GM18499 (cell line): ENCODE measurements at regions not wholly inside any gene's neighbourhood (a gene's known extent, or its start where the extent isn't known, plus 50 kb on each side); places are given as distances from the start of the nearest gene placed in this dataset.

Experiments
- ATAC-seq: cut with Tn5 transposase; IDR thresholded peaks from one replicate; pipeline ENCODE4 v1.9.1; 2021; ENCODE audit warnings: moderate number of reproducible peaks; ENCODE audit not compliant: insufficient read depth, unreplicated experiment

DNA sequence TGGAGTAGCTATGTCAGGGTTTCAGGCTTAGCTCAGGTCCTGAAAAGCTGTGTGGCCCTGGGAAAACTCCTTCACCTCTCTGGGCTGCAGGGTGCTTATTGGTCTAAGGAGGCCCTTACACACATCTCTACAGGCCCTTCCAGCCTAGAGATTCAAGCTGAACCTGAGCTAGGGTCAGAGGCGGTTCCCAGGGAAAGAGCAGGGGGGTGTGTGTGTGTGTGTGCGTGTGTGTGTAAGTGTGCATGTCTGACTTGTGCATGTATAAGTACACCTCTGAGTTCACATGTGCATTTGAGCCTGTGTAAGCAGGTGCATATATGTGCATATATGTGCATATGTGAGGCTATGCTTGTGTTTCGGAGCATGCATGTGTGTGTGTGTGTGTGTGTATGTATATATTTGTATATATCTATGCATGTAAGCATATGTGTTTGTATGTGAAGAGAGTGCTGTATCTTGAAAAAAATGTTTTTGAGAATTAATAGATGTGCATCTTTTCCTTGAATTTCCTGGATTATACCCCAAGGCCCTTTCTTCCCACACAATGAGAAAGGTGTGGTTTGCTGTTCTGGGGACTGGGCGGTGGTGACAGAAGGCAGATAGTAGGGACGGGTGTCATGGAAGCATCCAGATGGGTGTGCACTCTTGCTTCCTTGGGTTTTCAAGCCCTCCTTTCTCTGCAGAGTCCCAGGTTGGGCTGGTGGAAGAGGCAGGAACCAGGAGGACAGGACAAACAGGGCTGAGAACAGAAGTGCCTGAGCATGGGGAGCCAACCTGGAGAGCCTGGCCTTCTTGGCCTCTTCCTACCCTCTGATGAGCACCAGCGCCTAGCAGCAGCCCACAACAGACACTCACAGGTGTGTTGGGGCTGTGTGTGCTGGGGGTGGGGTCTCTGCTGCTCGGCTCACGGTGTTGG lies 150.3 kb upstream of the TSHZ3 start:
- no peak for ATAC-seq

DNA sequence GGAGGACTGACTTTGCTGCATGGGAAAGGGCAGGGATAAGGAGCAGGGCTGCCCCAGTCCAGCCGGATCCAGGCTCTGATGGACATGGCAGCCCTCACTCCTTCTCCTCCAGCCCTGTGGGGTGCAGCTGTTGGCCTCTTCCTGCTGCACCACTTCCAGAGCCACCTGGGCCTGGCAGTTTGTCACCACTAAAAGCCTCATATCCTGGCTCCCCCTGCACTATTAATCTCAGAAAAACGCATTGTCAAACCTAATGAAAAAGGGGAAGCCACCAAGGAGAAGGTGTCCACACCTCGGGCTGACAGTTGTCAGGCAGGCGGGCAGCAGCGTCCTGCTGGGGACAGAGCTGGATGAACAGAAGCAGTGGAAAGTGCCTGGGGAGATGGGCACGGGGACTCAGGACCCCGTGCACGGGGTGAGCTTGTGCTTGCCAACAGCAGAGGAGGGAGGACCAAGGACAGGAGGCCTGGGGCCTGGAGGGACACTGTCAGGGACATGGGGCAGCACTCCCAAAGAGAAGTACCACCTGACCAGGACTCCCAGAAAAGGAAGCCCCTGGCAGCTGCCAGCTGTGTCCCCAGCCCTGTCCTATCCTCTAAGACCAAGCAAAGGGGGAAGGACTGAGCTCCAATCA lies 151.1 kb upstream of the TSHZ3 start:
- no peak for ATAC-seq

DNA sequence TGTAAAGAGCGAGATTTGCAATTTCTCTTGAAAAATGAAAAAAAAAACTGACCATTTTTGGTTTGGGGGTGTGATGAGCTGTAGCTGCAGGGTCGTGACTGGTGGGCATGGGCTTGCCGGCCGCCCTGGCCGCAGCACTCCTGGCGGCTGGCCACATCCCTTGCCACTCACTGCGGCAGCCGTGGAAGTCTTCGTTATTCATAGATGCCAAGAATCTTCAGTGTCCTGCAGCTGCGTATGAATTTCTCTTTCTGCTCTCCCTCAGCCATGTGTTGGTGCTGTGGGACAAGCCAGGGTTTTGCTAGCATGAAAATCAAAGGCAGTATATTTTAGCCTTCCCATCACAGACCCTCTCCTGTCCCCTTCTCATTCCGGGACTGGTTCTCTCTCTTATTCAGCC lies 151.7 kb upstream of the TSHZ3 start:
- no peak for ATAC-seq

DNA sequence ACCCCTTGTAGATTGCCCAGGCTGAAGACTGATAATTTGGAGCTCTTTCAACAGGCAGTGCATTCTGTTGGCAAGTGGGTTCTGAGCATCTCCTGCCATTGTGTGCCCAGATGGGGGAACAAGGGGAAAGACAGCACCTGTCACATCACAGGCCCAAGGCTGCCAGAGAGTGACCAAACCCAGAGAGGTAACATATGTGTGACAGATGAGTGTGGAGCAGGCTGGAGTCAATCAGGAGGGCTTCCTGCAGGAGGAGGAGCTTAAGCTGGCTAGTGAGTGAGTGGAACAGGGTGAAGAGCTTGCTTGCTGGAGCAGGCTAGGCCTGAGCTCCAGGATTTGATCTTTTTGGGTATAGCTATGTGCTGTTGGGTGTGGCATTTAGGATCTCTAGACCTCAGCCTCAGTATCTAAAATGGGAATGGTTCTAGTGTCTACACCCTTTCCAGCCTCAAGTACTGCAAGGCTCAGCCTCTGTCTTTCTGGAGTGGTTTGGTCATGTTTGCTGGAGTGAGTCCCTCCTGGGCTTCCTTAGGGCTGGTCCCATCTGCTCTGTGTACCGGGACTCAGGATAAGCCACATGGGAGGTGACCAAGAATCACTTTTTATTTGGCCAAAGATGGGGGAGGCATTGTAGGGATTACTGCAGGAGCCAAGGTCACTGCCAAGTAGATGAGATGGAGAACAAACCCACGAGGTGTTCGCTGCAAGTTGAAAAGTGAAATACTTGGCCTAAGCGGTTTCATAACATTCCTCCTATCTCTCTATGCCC lies 152.4 kb upstream of the TSHZ3 start:
- ATAC-seq, result no peak

DNA sequence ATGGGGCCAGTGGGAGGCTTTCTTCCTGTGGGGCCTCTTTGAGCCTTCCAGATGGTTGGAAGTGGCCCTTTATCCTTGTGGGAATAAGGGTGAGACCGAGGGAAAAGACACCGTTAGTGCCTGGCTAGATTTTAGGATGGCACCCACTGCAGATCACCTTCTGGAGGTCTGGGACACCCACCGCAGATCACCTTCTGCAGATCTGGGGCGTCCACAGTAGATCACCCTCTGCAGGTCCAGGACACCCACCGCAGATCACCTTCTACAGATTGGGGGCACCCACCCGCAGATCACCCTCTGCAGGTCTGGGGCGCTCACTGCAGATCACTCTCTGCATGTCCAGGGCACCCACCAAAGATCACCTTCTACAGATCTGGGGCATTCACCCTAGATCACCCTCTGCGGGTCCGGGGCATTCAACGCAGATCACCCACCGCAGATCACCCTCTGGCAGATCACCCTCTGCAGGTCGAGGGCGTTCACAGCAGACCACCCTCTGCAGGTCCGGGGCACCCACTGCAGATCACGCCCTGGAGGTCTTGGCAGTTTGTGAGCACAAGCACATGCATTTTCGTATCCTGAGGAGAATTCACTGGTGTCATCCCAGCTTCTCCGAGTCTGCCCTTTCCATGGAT lies 153.4 kb upstream of the TSHZ3 start:
- no peak for ATAC-seq

DNA sequence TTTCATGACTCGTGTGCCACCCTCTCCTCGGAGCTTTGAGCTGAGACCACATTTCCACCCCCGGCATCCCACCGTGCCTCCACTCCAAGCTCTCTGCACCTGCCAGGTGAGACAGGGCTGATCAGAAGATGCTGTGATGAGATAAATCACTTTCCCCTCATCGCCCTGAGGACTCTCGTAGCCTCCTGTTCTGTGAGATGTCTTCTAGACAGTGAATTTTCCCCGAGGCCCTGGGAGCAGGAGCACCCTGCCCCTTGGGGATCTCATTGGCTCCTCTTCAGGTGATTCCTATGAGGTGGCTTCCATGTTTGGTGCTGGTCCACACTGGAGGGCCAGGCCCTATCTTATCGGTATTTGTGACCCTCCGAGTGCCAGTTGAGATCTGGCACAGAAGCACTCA lies 154.0 kb upstream of the TSHZ3 start:
- no peak for ATAC-seq

DNA sequence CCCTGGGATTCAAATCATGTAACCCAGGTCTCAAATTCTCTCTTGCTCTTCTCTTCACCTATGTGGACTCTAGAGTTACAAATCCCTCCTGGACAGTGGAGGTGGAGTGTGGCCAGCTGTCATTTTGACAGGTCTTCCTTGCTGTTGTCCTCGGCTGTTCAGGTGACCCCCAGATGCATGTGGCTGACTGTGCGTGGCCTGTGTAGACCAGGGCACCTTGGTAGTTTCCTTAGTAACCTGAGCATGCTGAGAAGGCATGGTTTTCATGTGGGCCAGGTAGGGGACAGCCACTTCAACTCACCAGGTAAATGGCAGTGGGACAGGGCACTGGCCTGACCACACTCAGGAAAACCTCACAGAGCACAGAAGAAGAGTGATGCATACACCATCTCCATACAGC lies 155.0 kb upstream of the TSHZ3 start:
- no peak for ATAC-seq

DNA sequence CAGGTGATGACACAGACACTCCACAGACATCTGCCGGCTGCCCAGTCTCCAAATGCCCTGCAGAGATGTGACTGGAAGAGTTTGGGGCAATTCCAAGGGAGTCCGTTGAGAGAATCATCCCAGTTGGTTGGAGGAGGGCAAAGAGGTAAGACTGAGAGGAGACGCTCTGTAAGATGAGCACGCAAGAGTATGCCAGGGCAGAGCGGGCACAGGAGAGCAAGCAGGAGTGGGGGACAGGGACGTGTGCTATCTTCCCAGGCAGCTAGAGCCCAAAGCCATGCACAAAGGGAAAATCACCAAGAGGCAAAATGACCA lies 156.3 kb upstream of the TSHZ3 start:
- ATAC-seq, result no peak

DNA sequence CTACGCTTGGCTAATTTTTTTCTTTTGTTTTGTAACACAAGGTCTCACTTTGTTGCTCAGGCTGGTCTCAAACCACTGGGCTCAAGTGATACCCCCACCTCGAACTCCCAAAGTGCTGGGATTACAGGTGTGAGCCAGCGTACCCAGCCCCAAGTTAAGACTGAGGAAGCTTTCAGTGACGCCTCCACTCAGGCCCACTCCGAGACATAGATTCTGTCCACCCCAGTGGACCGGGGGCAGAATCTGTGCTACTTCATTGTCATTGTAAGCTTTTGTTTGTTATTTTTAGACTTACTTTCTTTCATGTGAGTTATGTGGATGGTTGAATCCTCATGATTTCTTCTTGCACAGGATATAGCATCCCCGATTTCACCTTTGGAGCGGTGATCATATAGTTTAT lies 156.9 kb upstream of the TSHZ3 start:
- no peak for ATAC-seq

DNA sequence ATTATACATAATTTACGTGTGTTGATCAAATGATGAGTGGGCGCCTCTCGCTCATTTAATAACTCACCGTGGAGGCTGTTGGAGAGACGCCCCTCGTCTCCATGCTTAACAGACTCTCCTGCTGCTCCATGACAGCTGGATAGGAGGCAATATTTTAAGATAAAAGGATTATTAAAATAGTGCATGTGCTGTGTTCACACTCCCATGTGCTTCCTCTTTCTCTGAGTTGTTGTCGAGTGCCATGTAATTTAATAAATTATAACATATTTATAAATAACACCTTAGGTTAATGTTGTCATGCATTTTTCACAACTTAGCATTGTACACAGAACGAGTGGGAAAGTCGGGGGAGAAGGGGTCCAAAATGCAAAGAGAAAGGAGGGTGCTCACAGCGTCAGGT lies 161.4 kb upstream of the TSHZ3 start:
- ATAC-seq, result no peak

DNA sequence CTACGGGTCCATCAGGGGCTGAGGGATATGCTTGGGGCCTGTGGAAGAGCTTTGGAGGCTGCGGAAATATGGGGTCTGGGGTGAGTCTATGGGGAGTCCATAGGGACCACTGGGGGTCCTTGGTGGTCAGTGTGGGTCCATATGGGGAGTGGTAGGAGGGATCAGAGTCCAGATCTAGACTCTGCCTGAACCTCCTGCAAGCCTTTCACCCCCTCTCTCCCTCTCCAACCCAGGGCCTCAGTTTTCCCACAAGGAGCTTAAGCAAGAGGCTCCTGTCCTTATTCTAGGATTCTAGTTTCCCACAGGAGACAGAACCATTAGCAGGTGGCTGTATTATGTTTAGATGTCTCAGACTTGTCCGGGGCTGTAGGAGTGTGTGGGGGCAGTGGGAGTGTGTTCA lies 161.9 kb upstream of the TSHZ3 start:
- ATAC-seq, result no peak

DNA sequence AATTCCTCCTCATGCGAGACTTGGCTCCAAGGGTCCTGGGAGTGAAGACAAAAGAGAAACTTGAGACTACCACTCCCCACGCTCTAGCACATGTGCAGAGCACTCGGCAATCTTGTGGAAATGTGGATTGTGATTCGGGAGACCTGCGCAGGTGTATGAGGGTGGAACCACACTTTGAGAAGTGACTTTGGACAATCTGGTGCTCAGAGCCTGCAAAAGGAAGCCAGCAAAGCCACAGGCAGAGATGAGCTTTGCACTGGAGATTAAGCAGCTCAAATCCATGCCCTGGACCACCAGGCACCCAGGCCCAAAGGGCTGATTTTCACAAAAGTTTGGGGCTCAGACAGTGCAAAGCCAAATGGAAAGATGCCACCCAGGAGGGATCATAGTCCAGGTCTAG lies 162.5 kb upstream of the TSHZ3 start:
- ATAC-seq, result no peak

DNA sequence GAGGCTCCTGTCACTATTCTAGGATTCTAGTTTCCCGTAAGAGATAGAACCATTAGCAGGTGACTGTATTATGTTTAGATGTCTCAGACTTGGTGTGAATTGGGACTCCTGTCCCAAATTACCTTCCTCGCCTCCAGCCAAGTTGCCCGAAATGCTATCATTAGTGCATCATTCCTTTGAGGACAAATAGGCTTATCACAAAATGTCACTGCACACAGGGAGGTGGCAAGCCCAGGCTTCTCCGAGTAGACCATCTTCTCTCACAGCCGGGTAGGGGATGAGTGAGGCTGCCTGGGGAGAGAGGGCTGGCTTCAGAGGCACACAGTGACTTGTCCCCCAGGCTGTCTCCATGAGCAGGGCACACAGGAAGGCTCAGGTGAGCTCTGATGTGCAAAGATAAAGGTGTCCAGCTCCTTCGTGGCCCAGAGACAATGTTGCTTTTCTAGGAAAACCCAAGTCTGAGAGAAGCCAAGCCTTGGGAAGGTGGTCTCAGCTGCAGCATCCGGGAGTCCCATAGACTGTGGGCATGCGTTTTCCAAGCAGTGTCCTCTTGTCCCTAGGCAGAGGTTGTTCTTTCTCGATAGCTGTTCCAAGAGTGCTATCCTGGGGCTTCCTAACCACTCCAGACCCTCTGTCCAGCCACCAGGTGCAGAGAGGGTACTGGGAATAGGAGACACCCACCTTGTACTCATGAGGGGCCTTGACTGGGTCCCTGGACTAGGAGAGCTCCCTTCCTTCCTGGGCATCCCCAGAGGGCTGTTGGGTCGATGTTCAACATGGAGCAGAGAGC lies 163.1 kb upstream of the TSHZ3 start:
- ATAC-seq, result no peak

DNA sequence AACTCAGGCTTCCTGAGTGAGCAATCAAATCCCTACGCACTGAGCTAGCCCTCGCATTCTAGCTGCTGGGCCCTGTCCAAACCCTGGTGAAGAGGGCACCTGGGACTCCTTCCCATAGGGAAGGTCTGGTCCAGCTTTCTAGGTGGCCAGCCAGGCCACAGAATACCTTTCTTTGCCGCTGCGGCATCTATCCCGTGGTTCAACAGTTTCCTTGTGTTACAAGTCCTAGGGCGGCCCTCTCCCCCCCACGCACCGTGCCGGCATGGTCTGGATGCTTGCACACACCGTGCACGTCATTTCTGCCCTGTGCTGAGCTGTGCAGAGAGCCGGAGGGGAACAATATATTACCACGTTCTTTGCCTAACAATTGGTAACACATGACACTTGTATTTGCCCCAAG lies 164.6 kb upstream of the TSHZ3 start:
- ATAC-seq, result no peak

DNA sequence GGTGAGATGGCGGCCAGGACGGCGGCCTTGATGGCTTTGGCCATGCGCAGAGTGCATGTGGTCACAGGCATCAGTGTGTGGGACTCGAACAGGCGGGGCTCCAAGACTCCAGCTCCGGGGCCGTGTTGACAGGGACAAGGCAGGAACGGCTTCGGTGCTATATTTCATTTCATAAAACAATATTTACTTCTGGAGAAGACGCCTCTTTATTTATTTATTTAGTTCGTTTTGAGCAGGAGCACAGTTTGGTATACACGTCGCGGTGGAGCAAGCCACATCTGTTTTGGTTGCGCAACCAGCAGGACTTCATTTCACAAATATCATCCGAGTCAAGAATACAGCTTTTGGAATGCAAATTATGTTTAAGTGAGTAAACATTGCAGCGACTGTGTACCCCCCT lies 166.7 kb upstream of the TSHZ3 start:
- no peak for ATAC-seq

DNA sequence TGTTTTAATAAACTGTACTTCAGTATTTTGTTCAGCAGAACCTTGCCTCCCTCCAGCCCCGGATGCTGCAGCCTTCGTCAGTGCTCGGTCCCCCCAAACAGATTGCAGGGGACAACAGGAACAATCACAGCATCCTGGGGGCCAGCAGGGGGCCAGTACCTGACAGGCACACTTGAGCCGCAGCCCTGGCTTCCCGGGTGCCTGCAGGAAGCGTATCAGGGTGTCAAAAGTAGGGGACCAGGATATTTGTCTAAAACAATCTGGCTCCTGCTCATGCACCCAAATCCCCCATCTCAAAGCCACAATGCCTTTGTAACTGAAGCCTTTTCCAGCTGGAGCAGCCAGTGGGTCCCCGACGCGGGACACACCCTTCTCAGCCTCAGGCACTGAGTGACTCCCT lies 167.5 kb upstream of the TSHZ3 start:
- ATAC-seq, result no peak

DNA sequence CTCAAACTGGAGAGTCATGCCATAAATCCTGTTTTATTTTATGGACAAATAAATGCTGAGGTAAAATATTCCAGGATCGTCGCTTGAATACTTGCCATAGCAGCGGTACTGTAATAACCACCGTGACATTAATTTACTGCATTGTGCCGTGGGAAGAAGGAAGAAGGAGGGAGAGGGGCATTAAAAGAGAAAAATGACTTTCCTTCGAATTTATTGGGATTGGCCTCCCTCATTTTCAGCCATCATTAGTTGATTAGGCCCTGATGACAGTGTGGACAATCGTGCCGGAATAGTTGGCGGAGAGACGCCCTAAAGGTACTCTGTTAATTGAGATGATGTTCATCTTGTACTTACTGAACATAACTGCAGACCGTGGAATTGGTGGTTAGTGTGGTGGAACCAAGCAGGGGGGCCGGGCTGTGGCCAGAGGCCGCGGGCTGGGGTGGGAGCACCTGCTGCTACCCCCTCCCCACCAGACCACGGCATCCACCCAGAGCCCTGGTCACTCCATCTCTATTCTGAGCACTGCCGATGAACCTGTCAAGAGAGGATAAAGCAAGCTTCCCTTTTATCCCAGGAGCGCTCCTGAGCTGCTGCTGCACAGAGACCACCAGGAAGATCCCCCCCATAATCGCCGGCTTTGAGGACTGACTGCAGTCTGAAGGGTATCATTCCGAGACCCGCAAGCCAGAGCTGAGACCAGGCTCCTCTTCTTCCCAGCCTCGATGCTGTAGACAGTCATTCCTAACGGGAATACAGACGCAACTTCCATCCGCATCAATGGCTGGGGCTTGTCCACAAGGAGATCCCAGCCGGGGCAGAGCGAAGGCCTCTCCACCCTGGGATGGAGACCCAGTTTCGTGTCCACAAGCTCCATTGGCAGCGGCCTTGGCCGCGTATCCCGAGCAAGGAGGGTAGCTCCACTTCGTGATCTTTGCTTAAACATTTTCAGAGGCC lies 168.3 kb upstream of the TSHZ3 start:
- no peak for ATAC-seq

DNA sequence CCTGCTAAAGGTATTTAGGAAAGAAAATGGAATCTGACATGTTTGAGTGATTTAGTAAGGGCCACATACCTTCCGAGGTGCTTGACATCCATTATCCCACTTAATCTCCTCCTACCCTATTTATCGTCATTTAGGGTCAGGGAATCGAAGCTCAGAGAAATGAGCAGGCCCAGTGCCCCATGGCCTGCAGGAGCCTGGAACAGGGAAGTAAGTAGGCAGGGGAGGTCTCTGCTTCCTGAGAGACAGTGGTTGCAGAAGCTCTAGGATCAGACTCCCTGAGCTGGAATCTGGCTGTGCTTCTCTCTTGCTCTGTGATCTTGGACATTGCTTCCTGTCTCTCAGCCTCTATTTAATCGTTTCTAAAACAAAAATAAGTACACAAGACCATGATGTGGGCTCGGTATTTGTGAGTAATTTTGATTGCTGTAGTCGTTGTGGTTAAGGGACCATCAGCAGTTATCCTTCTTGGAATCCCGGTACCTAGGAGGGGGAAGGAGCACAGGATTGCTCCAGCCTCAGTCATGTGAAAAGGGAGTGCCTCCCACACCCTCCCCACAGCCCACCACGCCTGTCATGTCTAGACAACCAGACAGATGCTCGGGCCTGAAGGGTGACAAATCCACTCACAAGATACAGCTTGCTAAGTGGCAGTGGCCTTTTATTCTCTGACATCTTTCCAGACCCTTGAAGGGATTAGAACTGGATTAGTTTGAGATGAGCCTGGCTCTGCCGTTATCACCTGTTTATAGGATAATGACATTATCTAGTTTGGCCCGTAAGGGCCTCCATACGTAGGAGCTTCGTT lies 169.2 kb upstream of the TSHZ3 start:
- no peak for ATAC-seq
